GM19239 (cell line): ENCODE measurements at regions not wholly inside any gene's neighbourhood (a gene's known extent, or its start where the extent isn't known, plus 50 kb on each side); places are given as distances from the start of the nearest gene placed in this dataset.
A peak's percentile ranks its signal among the peaks of the same experiment; 100 is the strongest.
"Not testable (repeated sequence)": the region's sequence is repeated elsewhere in the genome, so short reads cannot be mapped to it uniquely, and the experiment has no call there.

Source experiments
- DNase-seq: peaks from one replicate; pipeline ENCODE4 v3.0.0; 2011; ENCODE audit warnings: low spot score; ENCODE audit not compliant: insufficient read length
- FAIRE-seq: peaks from 2 replicates; lab custom pipeline; 2011; peaks lifted over from hg19 to GRCh38; lab: Jason Lieb, UNC

DNA sequence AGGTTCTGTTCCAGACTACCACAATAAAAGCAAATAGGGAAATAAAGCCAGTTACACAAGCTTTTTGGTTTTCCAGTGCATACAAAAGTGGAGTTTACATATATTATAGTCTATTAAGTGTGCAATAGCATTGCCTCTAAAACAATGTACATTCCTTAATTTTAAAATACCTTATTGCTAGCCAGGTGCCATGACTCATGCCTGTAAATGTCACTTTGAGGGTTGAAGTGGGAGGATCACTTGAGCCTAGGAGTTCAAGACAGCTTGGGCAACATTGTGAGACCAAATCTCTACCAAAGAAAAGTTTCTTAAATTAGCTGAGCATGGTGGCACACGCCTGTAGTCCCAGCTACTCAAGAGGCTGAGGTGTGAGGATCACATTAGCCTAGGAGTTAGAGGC lies 52.9 kb upstream of the IMP4 start:
- no peak for DNase-seq
- FAIRE-seq = no peak

DNA sequence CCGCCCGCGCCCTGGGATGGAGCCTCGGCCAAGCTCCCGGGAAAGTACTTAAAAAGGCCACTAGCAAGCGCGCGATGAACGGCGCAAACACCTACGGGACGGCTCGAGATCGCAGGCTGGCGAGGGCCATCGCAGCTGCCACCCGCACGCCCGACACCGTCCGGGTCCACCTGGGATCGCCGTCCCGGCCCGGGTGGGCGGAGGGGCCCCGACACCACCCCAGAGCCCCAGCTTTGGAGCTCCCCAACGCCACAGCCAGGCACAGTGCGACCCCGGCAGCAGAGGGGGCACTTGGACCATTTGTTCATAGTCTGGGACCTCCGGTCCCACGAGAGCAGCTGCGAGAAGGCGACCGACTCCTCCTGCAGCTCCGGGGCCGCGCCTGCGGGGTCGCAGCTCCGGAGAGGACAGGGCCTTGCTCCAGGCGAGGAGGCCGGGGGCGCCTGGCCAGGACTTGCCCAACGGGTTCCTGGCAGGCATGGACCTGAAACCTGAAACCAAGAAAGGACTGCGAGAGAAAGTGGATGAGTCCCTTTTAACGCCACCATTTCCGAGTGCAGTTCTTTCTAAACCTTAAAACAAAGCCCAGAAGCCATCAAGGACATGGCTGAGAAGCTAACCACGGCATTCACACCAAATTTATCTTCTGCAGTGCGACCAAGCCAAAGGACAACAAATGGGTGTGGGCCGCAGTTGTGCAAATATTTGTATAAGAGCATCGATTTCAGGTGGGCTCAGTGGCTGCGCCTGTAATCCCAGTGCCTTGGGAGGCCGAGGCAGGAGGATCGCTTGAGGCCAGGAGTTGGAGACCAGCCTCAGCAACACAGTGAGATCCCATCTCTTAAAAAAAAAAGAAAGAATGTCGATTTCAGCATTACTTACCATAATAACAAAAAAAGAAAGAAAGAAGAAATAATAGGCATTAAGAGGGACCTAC lies 54.0 kb upstream of the IMP4 start:
- DNase-seq (no peak), FAIRE-seq (no peak)

- no peak for DNase-seq
- no peak for FAIRE-seq
These were observed 55.1 kb upstream of the IMP4 start for GRCh38 chr2:130287656-130288026.

- no peak for FAIRE-seq
- DNase-seq = no peak
These were observed 55.6 kb upstream of the IMP4 start for GRCh38 chr2:130286983-130287655.

- peak; percentile 18 for FAIRE-seq
These were observed 59.3 kb upstream of the IMP4 start for GRCh38 chr2:130283341-130283869.

GRCh38 chr2:130279551-130279950 lies 63.1 kb upstream of the IMP4 start:
- not testable (repeated sequence) for FAIRE-seq, DNase-seq

More at GRCh38 chr2:130283341-130283869, 59.3 kb upstream of the IMP4 start:
- DNase-seq = not testable (repeated sequence)

DNA sequence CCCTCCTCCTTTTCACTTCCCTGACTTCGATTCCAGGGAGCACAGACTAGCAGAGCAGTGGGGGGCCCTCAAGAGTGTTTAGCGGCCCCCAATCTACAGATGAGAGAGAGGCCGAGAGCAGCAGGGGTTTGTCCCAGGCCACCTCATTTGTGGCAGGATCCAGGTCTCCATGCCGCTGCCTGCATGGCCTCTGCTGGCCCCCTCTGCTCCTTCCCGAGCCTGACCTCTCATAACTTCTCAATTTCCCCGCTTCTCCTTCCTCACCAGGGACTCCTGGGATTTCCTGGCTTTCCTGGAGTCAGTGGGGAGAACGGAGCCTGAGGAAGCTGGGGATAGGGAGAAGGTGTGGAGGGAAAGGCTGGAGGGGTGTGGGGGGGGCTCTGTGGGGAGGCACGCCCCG lies 70.1 kb upstream of the TUBA3E start:
- not testable (repeated sequence) for DNase-seq, FAIRE-seq

- FAIRE-seq, DNase-seq: not testable (repeated sequence)
These were observed 69.3 kb upstream of the TUBA3E start for GRCh38 chr2:130267572-130267971.

GRCh38 chr2:130266836-130267235 lies 68.6 kb upstream of the TUBA3E start:
- DNase-seq, FAIRE-seq: not testable (repeated sequence)

GRCh38 chr2:130265570-130266247 lies 67.5 kb upstream of the TUBA3E start:
- FAIRE-seq, DNase-seq: not testable (repeated sequence)

- not testable (repeated sequence) for DNase-seq, FAIRE-seq
These were observed 66.7 kb upstream of the TUBA3E start for GRCh38 chr2:130264901-130265320.

- FAIRE-seq = no peak
These were observed 66.3 kb upstream of the TUBA3E start for GRCh38 chr2:130264501-130264900.

GRCh38 chr2:130264046-130264445 lies 65.8 kb upstream of the TUBA3E start:
- DNase-seq (no peak), FAIRE-seq (no peak)

More at GRCh38 chr2:130264501-130264900, 66.3 kb upstream of the TUBA3E start:
- DNase-seq = no peak

GRCh38 chr2:130263606-130264005 lies 65.4 kb upstream of the TUBA3E start:
- no peak for FAIRE-seq

DNA sequence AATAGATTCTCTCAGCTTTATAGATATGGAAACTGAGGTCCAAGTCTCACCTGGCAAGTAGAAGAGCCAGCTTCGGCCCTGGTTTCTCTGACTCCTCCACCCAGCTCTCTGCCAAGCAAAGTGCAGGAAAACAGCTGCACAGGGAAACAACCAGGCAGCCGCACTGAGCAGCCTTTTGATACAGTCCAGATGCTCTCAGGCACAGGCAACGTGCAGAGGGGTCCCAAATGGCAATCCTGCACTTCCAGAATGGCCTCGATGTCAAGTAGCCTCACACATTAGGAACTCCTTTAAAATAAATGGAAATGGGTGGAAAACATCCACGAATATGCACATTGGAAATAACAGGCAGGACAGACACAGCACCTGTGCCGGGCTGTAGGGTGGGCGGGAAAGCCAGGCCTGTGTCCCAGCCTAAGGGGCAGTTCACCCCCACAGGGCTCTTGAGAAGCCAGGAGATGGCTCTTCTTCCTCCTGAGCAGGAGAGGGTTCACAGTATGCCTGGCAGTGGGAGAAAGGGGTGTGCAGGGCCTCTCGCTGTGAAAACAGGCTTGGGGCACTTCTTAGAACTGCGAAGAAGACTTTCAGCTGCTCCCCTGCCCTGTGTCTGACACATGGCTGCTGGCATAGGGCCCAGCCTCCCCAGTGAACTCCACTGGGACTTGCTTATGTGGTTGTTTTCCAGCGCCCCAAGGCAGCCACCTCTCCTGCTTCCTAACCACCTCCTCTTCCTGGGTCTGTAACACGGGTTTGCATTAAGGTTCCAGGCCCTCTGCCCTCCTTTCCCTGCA lies 63.9 kb upstream of the TUBA3E start:
- no peak for FAIRE-seq
- DNase-seq = no peak

More at GRCh38 chr2:130263606-130264005, 65.4 kb upstream of the TUBA3E start:
- no peak for DNase-seq

DNA sequence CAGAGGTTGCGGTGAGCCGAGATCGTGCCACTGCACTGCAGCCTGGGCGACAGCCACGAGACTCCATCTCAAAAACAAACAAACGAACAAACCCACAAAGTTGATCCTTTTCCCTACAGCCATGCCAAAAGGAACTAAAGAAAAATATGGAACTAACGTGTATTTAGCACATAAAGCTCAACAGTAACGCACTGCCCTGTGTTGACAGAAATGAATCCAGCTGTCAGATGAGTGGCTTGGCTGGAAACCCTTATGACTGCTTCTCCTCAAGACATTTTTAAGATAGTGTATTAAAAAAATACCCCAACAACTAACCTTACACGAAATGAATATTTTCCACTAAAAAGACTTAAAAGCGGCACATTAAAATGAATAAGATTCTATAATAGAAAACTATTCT lies 62.9 kb upstream of the TUBA3E start:
- FAIRE-seq (no peak), DNase-seq (no peak)

DNA sequence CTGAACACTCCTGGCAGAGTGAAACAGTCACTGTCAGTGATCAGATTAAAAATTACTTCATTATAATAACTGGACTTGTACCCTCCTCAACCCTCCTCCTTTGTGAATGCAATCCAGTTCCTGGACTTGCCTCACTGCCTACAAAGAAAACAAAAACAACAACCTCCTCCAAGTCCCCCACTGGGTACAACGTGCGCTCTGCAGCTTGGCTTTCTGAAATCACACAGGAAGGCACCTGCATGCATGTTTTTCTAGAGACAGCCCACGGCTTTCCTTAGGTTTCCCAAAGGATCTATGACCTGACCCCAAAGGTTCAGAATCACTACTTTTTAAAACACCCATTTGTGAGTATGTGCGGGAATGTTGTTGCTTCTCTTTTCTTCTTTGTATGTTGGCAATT lies 61.4 kb upstream of the TUBA3E start:
- DNase-seq = no peak
- FAIRE-seq = no peak

DNA sequence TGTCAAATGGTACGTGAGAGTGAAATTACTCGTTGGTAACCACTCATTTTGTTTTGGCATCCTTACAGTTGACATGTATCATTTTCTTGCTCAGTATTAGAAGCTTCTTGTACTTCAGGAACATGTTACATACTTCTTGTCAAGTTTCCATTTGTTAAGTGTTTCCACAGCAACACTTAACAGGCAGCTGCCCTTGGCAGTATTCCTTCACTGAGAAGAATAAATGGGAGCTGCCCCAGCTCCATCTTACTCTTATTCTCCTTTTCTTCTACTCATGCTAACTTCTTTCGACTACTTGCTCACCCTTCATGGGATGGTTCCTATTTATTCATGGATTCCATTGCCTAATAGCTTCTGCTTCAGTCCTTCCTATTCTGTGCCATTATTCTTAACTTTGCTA lies 60.1 kb upstream of the TUBA3E start:
- FAIRE-seq (no peak), DNase-seq (no peak)

DNA sequence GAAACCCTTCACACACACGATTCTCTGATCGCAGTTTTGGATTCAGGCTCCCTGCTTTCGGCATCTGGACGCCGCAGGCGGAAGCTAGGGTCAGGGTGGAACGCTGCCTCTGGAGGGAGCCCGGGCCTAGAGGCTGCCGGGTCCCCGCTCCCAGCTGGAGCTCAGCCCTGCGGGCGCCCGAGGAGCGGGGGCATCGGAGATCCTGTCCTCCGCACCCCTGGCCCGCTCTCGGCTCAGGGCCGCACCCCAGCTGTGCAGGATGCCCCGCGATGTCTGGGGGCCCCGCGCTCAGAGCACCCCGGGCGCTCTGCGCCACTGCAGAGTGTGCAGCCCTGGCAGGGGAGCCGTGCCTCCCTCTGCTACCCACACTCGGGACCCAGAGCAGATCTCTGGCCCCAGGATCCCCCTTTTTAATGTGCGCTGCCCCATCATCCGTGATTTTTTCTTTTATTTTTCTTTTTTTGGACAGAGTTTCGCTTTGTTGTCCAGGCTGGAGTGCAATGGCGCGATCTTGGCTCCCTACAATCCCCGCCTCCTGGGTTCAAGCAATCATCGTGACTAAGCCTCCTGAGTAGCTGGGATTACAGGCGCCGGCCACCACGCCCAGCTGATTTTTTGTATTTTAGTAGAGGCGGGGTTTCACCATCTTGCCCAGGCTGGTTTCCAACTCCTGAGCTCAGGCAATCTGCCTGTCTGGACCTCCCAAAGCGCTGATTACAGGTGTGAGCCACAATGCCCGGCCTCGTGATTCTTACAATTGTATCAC lies 54.8 kb upstream of the TUBA3E start:
- no peak for FAIRE-seq
- DNase-seq = no peak
